Posterior vena cava (tissue), 2 donors: ENCODE measurements at regions not wholly inside any gene's neighbourhood (a gene's known extent, or its start where the extent isn't known, plus 50 kb on each side); places are given as distances from the start of the nearest gene placed in this dataset.
"Not testable (repeated sequence)": the region's sequence is repeated elsewhere in the genome, so short reads cannot be mapped to it uniquely, and the experiment has no call there.

Source experiments
- DNase-seq: peaks from one replicate; pipeline ENCODE4 v3.0.0-alpha.2; 2020; ENCODE audit warnings: low spot score
- intact Hi-C, 2 donors: fragments of 100-400 bp; cut with DNase I; formaldehyde crosslinking; loops; one replicate each; pipeline versions ENCODE4 v1.14.1 to v1.14.2; 2022 to 2023
- donor health status: DM: yes; HTN: yes; CAD: no.
- donor health status: DM: yes; HTN: yes; CAD: no.

- DNase-seq: no peak
- intact Hi-C loops: no loop called here
Observed at GRCh38 chrX:138229718-138230117, 481.8 kb downstream of the FGF13 start.

DNA sequence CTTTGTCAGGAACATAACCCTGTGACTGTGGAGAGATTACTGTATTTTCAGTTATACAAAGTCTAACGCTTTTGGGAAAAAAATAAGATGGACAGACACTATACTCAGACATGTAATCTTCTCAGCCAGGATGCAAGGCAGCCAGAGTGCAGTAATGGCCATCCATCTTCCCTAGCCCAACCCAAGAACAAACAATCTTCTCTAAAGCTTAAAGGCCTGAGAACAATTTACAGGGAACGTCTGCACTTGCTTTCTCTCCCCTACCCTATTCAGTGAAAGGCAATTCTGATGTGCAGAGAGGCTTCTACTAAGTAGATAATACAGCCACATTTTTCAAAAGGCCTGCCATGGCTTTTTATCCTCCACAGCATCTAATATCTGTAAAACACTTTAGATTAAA, 471.3 kb downstream of the FGF13 start:
- intact Hi-C loops: no loop called here
- DNase-seq: no peak

- DNase-seq: no peak
- intact Hi-C loops: no loop called here
Observed at GRCh38 chrX:138254001-138254400, 457.5 kb downstream of the FGF13 start.

- intact Hi-C loops: no loop called here
- no peak for DNase-seq
Observed at GRCh38 chrX:138255373-138255772, 456.1 kb downstream of the FGF13 start.

GRCh38 chrX:138264095-138264494, 447.4 kb downstream of the FGF13 start:
- DNase-seq, intact Hi-C loops: not testable (repeated sequence)

DNA sequence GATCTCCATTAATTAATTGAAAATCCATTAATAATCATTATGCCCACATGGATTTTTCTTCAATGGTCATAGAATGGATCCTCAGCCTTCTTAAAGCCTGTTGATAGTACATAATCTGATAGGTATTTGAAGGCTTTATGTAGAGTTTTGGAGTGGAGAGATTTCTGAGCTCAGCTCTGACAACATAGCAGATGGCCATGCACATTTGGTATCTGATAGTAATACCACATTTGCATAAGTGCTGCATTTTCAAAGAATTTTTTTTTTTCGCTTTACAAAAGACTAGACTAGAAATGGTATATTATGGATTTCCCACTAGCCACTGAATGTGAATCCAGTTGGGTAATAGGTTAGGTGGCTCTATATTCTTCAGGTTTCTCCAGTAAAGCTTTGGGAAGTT, 440.6 kb downstream of the FGF13 start:
- intact Hi-C loops: no loop called here
- no peak for DNase-seq

DNA sequence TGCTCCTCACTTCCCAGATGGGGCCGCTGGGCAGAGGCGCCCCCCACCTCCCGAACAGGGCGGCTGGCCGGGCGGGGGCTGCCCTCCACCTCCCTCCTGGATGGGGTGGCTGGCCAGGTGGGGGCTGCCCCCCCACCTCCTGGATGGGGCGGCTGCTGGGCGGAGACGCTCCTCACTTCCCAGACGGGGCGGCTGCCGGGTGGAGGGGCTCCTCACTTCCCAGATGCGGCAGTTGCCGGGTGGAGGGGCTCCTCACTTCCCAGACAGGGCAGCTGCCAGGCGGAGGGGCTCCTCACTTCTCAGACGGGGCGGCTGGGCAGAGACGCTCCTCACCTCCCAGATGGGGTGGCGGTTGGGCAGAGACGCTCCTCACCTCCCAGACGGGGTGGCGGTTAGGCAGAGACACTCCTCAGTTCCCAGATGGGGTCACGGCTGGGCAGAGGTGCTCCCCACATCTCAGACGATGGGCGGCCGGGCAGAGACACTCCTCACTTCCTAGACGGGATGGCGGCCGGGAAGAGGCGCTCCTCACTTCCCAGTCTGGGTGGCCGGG, 428.8 kb downstream of the FGF13 start:
- DNase-seq, intact Hi-C loops: not testable (repeated sequence)

DNA sequence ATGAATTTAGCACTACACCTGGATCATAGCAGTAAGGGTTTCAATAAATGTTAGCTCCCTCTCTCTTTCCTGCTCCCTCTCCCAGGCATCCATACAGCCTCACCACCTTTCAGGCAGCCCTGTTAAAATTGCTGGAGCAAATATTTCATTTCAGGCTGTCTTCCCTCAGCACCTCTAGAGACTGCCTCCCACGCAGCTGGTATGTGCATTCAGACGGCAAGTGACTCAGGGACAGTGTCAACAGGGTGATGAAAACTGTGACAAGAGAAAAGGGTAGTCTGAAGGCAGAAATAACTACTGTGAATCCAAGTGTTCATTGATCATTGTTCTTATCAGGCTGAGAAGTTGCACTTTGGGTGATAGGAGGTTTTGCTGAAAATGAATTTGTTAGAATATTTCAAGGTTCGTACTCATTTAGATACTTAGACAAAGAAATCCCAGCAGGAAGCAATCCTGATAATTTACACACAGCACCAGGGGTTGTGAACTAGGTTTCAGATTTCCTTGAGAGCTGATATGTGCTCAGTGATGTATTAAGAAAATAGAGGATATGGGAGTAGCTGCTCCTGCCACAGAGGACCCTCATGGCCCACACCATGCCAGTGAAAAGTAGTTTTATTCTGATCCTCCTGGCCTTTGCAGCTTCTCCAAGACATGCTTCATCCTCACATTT, 424.2 kb downstream of the FGF13 start:
- intact Hi-C loops: no loop called here
- DNase-seq: no peak

- intact Hi-C loops: no loop called here
- DNase-seq: peak; percentile 61
Observed at GRCh38 chrX:138294951-138295350, 416.6 kb downstream of the FGF13 start.

GRCh38 chrX:138298268-138298667, 413.2 kb downstream of the FGF13 start:
- no peak for DNase-seq
- intact Hi-C loops: no loop called here

DNA sequence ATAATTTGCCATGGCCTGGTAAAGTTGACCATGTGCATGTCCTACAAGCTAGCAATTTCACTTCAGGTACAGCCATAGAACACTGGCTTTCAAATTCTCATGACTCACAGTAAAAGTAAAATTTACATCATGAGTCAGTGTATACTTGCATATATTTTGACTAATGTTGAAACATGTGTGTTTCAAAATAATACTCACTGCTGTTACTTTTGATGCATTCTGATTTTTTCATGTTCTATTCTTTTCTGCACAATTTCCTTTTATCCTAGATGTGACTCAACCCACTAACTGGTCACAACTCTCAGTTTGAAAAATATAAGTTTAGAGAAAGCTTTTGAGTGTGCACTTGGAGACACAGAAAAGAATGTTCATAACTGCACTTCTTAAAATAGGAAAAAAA, 365.7 kb downstream of the FGF13 start:
- DNase-seq: no peak
- intact Hi-C loops: no loop called here

DNA sequence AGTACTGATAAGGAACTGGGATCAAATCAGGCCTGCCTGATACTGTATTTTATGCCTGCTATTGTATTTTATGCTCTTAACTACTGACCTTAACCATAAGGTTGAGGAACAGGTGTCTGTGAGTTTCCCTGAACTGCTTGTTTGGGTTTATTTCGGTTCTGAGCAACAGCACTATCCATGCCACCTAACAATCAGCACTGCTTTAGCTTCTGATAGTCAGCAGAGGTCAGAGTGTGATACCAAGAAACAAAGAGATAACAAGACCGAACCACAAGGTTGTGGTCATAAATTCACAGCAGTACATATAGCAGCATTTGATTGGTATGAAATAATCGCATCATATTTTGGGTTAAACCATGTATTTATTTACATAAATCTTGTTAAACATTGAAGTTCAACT, 362.2 kb downstream of the FGF13 start:
- DNase-seq: no peak
- intact Hi-C loops: no loop called here

DNA sequence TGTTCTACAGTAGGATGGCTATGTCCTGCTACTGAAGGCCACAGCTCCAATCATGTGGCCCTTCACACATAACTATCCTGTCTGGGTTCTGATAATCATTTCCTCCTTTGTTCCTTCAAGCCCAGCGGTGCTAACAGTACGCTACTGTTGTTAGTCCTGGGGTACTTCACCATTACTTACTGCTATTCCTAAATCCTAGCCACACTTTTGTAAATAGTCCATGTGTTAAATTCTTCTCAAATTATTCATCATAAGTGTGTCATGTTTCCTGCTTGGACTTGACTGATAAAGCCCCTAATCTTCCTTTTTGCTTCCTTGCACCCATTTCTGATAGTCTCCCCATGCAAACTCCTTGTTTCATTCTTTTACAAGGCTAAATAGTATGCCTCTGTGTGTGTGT, 332.6 kb downstream of the FGF13 start:
- DNase-seq: no peak
- intact Hi-C loops: no loop called here

- DNase-seq: no peak
- intact Hi-C loops: no loop called here
Observed at GRCh38 chrX:138408101-138408500, 303.4 kb downstream of the FGF13 start.

DNA sequence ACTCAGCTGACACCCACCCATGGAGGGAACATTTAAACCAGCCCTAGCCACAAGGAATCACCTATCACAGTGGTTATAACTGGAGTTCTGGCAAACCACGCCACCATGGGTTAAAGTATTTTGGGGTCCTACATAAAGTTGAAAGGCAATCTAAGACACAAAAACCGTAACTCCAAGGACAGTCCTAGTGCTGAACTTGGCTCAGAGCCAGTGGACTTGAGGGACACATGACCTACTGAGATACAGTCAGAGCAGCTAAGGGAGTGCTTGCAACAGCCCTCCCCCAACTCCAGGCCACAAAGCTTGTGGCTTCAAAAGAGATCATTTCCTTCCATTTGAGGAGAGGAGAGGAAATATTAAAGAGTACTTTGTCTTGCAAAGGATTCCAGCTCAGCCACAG, 300.5 kb downstream of the FGF13 start:
- no peak for DNase-seq
- intact Hi-C loops: no loop called here
